Erythroblast (primary cell): ENCODE measurements at regions not wholly inside any gene's neighbourhood (a gene's known extent, or its start where the extent isn't known, plus 50 kb on each side); places are given as distances from the start of the nearest gene placed in this dataset.

ENCODE experiments used
- GATA1 ChIP-seq: IDR thresholded peaks from 2 replicates; pipeline ENCODE4 v1.6.1; 2011; ENCODE audit warnings: low read depth, mild to moderate bottlenecking, control low read depth, low read length, moderate library complexity
- POLR2A ChIP-seq: IDR thresholded peaks from 2 replicates; pipeline ENCODE4 v1.6.1; 2011; ENCODE audit warnings: mild to moderate bottlenecking, low read length

DNA sequence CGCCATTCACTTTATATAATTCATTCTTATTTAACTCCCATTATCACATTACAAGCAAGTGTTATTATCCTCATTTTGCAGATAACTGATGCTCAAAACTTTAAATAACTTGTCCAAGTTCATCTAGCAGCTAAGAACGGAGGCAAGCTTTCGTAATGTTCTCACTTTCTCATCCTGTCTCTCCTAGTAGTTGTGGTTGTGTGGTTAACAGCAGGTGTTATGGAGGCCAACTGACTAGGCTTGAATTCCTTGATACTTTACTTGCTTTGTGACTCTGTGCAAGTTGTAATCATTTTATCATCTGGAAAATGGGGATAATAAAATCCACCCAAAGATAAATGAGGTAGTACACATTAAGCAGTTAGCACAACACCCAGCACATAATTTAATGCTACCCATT lies 109.9 kb upstream of the PTPN13 start:
- TF ChIP-seq POLR2A (no peak), GATA1 (no peak)
